CD4-positive, alpha-beta memory T cell (primary cell): ENCODE measurements at regions not wholly inside any gene's neighbourhood (a gene's known extent, or its start where the extent isn't known, plus 50 kb on each side); places are given as distances from the start of the nearest gene placed in this dataset.

ENCODE experiments used
- CTCF ChIA-PET: fragments of 350-600 bp; sonication (Branson Sonifier 250); formaldehyde crosslinking; loops from one replicate; lab custom pipeline; 2021; ENCODE audit warnings: inconsistent platforms; ENCODE audit not compliant: partially characterized antibody; lab: Charles Lee
- POLR2A ChIA-PET: fragments of 350-600 bp; sonication (Branson Sonifier 250); formaldehyde crosslinking; loops from one replicate; lab custom pipeline; 2021; ENCODE audit not compliant: partially characterized antibody; lab: Charles Lee
- DNase-seq, 5 donors: peaks; one replicate each; pipeline versions ENCODE4 v3.0.0 to v3.0.0-alpha.2; 2020 to 2022; ENCODE audit warnings: mixed read lengths in 1 of 5
- H3K27ac ChIP-seq: one replicate; pipeline ENCODE4 v1.7.0; 2013; ENCODE audit warnings: low read depth, low read length
- H3K27me3 ChIP-seq: 2 replicates; pipeline ENCODE4 v1.7.0; 2013; ENCODE audit warnings: mild to moderate bottlenecking, low read length, moderate library complexity; ENCODE audit not compliant: insufficient read depth
- H3K36me3 ChIP-seq: 2 replicates; pipeline ENCODE4 v1.7.0; 2013; ENCODE audit warnings: mild to moderate bottlenecking, low read length, moderate library complexity; ENCODE audit not compliant: insufficient read depth
- H3K4me1 ChIP-seq: 2 replicates; pipeline ENCODE4 v1.7.0; 2013; ENCODE audit warnings: mild to moderate bottlenecking, low read length, moderate library complexity; ENCODE audit not compliant: insufficient read depth
- H3K4me3 ChIP-seq, 2 donors: one replicate each; pipeline ENCODE4 v1.7.0; 2013; ENCODE audit warnings: low read length in 2 of 2, mild to moderate bottlenecking in 1 of 2
- H3K9me3 ChIP-seq, 2 donors: one replicate each; pipeline ENCODE4 v1.7.0; 2013; ENCODE audit warnings: low read length in 2 of 2, control low read depth in 1 of 2; ENCODE audit not compliant: control insufficient read depth in 1 of 2
- H3K27ac Mint-ChIP-seq, 7 donors: one replicate each; pipeline ENCODE4 v1.8.0; 2020 to 2021; ENCODE audit warnings: mixed read lengths in 7 of 7, mild to moderate bottlenecking in 6 of 7, inconsistent platforms in 3 of 7, moderate library complexity in 3 of 7
- H3K27me3 Mint-ChIP-seq, 2 donors: one replicate each; pipeline ENCODE4 v1.8.0; 2020 to 2021; ENCODE audit warnings: mixed read lengths in 2 of 2
- H3K36me3 Mint-ChIP-seq, 2 donors: one replicate each; pipeline ENCODE4 v1.8.0; 2020 to 2021; ENCODE audit warnings: mixed read lengths in 2 of 2, inconsistent platforms in 1 of 2, mild to moderate bottlenecking in 1 of 2
- H3K4me1 Mint-ChIP-seq, 4 donors: one replicate each; pipeline ENCODE4 v1.8.0; 2020 to 2021; ENCODE audit warnings: mixed read lengths in 4 of 4, mild to moderate bottlenecking in 1 of 4
- H3K4me3 Mint-ChIP-seq, 8 donors: one replicate each; pipeline ENCODE4 v1.8.0; 2020 to 2021; ENCODE audit warnings: mixed read lengths in 8 of 8, mild to moderate bottlenecking in 7 of 8, moderate library complexity in 6 of 8, inconsistent platforms in 3 of 8
- H3K9me3 Mint-ChIP-seq, 8 donors: one replicate each; pipeline ENCODE4 v1.8.0; 2020 to 2021; ENCODE audit warnings: mixed read lengths in 8 of 8, mild to moderate bottlenecking in 5 of 8, inconsistent platforms in 3 of 8, moderate library complexity in 1 of 8
- intact Hi-C: fragments of 100-400 bp; cut with micrococcal nuclease; formaldehyde crosslinking; loops from one replicate; pipeline ENCODE4 v1.15.1; 2023

DNA sequence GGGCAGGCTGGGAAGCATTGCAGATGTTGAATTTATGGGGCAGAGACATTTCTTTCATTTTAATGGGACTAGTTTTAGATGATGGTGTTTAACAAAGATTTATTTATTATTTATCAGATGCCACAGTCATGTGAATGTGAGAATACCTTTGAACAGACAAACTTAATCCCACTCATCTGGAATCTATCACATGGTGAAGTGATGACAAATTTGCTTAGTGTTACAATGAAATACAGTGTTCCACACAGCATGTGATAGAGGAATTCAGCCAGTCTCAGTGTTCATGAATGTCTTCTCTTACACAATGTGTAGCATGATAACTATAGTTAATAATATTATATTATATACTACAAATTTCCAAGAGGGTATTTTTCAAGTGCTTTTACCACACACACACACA, 1361.7 kb upstream of the B3GALT2 start:
- H3K27ac ChIP-seq, result no peak overlapping the region
- Mint-ChIP-seq H3K9me3 (peaks cover 0 to 5% (median 2%) of the 10 kb centered on the region in 8 donors), H3K4me3 (no peak overlapping the region), H3K27me3 (peaks cover 0 to under 1% of the 10 kb centered on the region in 2 donors), H3K27ac (no peak overlapping the region), H3K4me1 (no peaks in the 10 kb centered on the region), H3K36me3 (no peaks in the 10 kb centered on the region)
- H3K27me3 ChIP-seq, result no peaks in the 10 kb centered on the region
- DNase-seq, result no peak
- no peaks in the 10 kb centered on the region for H3K4me1 ChIP-seq
- no peak overlapping the region for H3K4me3 ChIP-seq
- H3K36me3 ChIP-seq, result no peaks in the 10 kb centered on the region
- intact Hi-C loops, result no loop called here
- H3K9me3 ChIP-seq, result no peaks in the 10 kb centered on the region
- ChIA-PET CTCF (no interaction called here), POLR2A (no interaction called here)

DNA sequence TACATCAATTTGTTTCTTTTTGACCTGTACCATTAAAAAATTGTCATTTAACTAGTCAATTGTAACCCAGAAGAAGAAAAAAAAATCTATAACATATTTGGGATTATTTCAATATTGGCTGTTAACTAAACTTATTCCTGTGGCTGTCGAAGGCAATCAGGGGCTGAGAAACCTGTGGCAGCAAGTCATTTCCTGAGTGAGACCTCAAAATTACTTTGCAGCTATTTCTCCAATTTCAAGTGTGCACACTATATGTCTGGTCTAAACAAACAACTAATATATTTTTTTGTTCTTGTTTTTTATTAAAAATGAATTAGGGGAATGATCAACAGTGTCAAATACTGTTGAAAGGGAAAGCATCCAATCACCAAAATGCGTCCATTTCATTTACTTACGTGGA, 1357.6 kb upstream of the B3GALT2 start:
- Histone ChIP-seq H3K36me3 (no peaks in the 10 kb centered on the region), H3K4me1 (no peaks in the 10 kb centered on the region), H3K27me3 (no peaks in the 10 kb centered on the region), H3K4me3 (no peak overlapping the region), H3K9me3 (no peaks in the 10 kb centered on the region), H3K27ac (no peak overlapping the region)
- CTCF ChIA-PET, result no interaction called here
- no peaks in the 10 kb centered on the region for H3K4me1 Mint-ChIP-seq
- H3K36me3 Mint-ChIP-seq, result no peaks in the 10 kb centered on the region
- intact Hi-C loops, result no loop called here
- H3K4me3 Mint-ChIP-seq, result no peak overlapping the region
- POLR2A ChIA-PET, result no interaction called here
- H3K27ac Mint-ChIP-seq, result no peak overlapping the region
- no peak for DNase-seq
- H3K27me3 Mint-ChIP-seq, result no peaks in the 10 kb centered on the region
- peaks cover 0 to 10% (median under 1%) of the 10 kb centered on the region in 8 donors for H3K9me3 Mint-ChIP-seq

DNA sequence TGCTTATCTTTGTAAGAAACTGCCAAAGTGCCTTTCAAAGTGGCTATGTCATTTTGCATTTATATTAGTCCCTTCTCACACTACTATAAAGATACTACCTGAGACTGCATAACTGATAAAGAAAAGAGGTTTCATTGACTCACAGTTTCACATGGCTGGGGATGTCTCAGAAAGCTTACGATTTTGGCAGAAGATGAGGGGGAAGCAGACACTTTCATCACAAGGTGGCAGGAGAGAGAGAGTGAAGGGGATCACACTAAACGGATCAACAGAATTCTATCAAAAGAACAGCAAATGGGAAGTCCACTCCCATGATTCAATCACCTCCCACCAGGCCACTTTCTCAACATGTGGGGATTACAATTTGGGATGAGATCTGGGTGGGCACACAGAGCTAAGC, 1352.0 kb upstream of the B3GALT2 start:
- no peaks in the 10 kb centered on the region for H3K27me3 ChIP-seq
- no peak overlapping the region for H3K27ac ChIP-seq
- Mint-ChIP-seq H3K9me3 (peaks cover 0 to 7% (median 0%) of the 10 kb centered on the region in 8 donors), H3K36me3 (no peaks in the 10 kb centered on the region), H3K4me3 (no peak overlapping the region), H3K27ac (no peak overlapping the region), H3K4me1 (no peaks in the 10 kb centered on the region), H3K27me3 (peaks cover 0 to 2% of the 10 kb centered on the region in 2 donors)
- intact Hi-C loops, result no loop called here
- no peaks in the 10 kb centered on the region for H3K9me3 ChIP-seq
- H3K4me1 ChIP-seq, result no peaks in the 10 kb centered on the region
- CTCF ChIA-PET, result no interaction called here
- no peaks in the 10 kb centered on the region for H3K36me3 ChIP-seq
- no peak overlapping the region for H3K4me3 ChIP-seq
- POLR2A ChIA-PET, result no interaction called here
- no peak for DNase-seq

DNA sequence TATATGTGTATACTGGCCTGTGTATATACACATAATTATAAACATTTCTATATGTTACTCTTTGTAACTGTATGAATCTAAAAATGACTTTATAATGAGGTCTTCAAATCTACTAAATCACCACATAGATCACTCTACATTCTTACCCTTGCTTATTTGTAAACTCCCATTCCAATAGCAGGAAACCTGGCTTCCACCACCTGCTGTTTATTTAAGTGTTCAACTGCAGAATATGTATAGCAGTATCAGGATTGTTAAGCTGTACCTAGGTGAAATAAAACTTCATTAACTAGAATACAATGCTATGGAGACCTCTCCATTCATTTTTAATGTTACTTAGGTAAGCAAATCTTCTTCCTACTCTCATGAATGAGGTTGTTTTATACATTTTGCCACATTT, 1351.1 kb upstream of the B3GALT2 start:
- no peak for DNase-seq
- no peaks in the 10 kb centered on the region for H3K36me3 Mint-ChIP-seq
- Histone ChIP-seq H3K36me3 (no peaks in the 10 kb centered on the region), H3K27ac (no peak overlapping the region), H3K27me3 (no peaks in the 10 kb centered on the region), H3K4me3 (no peak overlapping the region), H3K9me3 (no peaks in the 10 kb centered on the region), H3K4me1 (no peaks in the 10 kb centered on the region)
- no peak overlapping the region for H3K27ac Mint-ChIP-seq
- H3K4me1 Mint-ChIP-seq, result no peaks in the 10 kb centered on the region
- no peak overlapping the region for H3K4me3 Mint-ChIP-seq
- POLR2A ChIA-PET, result no interaction called here
- H3K27me3 Mint-ChIP-seq, result peaks cover 0 to 2% of the 10 kb centered on the region in 2 donors
- peaks cover 0 to 7% (median 0%) of the 10 kb centered on the region in 8 donors for H3K9me3 Mint-ChIP-seq
- intact Hi-C loops, result no loop called here
- CTCF ChIA-PET, result no interaction called here

DNA sequence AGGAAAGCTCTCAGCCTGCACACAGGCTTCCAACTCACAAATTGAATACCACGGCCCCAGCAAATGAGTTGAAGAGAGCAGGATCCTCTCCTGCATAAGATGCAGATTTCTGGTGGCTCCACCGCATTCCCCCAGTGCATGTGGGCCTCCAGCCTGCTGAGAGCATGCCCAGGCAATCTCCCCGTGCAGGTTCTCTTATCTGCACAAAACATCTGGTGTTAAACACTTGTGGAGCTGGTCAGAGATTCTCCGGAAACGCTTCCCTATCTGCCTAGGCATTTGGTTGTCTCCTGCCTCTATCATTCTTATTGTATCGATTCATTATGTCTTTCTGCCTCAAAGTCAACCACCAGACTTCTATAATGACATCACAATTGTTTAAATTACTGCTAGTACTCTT, 1349.0 kb upstream of the B3GALT2 start:
- Histone ChIP-seq H3K27ac (no peak overlapping the region), H3K4me3 (no peak overlapping the region), H3K36me3 (no peaks in the 10 kb centered on the region), H3K9me3 (no peaks in the 10 kb centered on the region), H3K4me1 (no peaks in the 10 kb centered on the region), H3K27me3 (no peaks in the 10 kb centered on the region)
- Mint-ChIP-seq H3K27ac (no peak overlapping the region), H3K27me3 (peaks cover 0 to 2% of the 10 kb centered on the region in 2 donors), H3K9me3 (no peaks in the 10 kb centered on the region), H3K4me1 (no peaks in the 10 kb centered on the region), H3K36me3 (no peaks in the 10 kb centered on the region), H3K4me3 (no peak overlapping the region)
- ChIA-PET CTCF (no interaction called here), POLR2A (no interaction called here)
- intact Hi-C loops, result no loop called here
- no peak for DNase-seq

DNA sequence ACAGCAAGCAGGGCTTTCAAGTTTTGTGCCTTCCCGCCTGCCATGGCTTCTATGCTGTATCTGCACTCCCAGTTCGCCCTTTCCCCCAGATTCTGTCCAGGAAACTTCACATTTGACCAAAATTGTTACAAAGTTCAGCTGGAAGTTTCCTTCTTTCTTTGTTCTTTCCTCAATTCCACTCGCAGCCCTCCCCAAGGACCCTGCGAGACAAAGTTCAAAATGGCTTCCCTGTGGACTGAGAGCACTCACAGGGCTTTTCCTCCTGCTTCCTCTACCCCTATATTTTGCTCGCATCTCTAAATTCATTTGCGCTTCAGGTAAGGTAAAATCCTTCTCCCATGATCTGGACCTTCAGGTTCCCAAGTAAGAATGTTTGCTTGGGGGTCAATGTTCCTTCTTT, 1348.4 kb upstream of the B3GALT2 start:
- DNase-seq, result no peak
- Histone ChIP-seq H3K4me1 (no peaks in the 10 kb centered on the region), H3K36me3 (no peaks in the 10 kb centered on the region), H3K27ac (no peak overlapping the region), H3K4me3 (no peak overlapping the region), H3K27me3 (no peaks in the 10 kb centered on the region), H3K9me3 (no peaks in the 10 kb centered on the region)
- Mint-ChIP-seq H3K4me3 (no peak overlapping the region), H3K36me3 (no peaks in the 10 kb centered on the region), H3K4me1 (no peaks in the 10 kb centered on the region), H3K27me3 (peaks cover 0 to 2% of the 10 kb centered on the region in 2 donors), H3K9me3 (no peaks in the 10 kb centered on the region), H3K27ac (no peak overlapping the region)
- intact Hi-C loops, result no loop called here
- ChIA-PET POLR2A (no interaction called here), CTCF (no interaction called here)

DNA sequence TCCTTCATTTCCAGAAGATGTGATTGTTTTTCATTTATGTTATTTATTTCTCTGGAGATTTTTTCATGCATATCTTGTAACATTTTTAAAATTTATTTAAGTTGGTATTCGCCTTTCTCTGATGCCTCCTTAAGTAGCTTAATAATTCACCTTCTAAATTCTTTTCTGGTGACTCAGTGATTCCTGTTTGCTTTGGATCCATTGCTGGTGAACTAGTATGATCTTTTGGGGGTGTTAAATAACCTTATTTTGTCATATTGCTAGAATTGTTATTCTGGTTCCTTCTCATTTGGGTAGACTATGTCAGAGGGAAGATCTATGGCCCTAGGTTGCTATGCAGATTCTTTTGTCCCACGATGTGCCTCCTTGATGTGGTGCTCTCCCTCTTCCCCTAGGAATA, 1347.2 kb upstream of the B3GALT2 start:
- Mint-ChIP-seq H3K27ac (no peak overlapping the region), H3K27me3 (peaks cover 0 to 2% of the 10 kb centered on the region in 2 donors), H3K4me1 (no peaks in the 10 kb centered on the region), H3K36me3 (no peaks in the 10 kb centered on the region), H3K4me3 (no peak overlapping the region), H3K9me3 (no peaks in the 10 kb centered on the region)
- H3K9me3 ChIP-seq, result no peaks in the 10 kb centered on the region
- no peak overlapping the region for H3K4me3 ChIP-seq
- H3K4me1 ChIP-seq, result no peaks in the 10 kb centered on the region
- no peak overlapping the region for H3K27ac ChIP-seq
- DNase-seq, result no peak
- ChIA-PET CTCF (no interaction called here), POLR2A (no interaction called here)
- no peaks in the 10 kb centered on the region for H3K27me3 ChIP-seq
- no peaks in the 10 kb centered on the region for H3K36me3 ChIP-seq
- intact Hi-C loops, result no loop called here

DNA sequence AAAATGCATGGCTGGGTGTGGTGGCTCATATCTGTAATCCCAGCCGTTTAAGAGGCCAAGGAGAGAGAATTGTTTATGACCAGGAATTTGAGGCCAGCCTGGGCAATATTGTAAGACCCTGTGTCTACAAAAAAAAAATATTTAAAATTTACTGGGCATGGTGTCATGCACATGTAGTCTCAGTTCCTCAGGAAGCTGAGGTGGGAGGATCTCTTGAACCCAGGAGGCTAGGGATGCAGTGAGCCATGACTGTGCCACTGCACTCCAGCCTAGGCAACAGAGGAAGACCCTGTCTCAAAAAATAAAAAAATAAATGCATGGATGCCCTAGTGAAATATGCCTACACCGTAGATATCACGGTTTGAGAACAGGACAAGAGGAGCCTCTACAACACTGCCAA, 1331.2 kb upstream of the B3GALT2 start:
- CTCF ChIA-PET, result no interaction called here
- no peak overlapping the region for H3K4me3 Mint-ChIP-seq
- no peak overlapping the region for H3K4me3 ChIP-seq
- intact Hi-C loops, result no loop called here
- H3K27me3 ChIP-seq, result no peaks in the 10 kb centered on the region
- H3K36me3 Mint-ChIP-seq, result no peaks in the 10 kb centered on the region
- H3K4me1 Mint-ChIP-seq, result peaks cover 0 to 8% (median 2%) of the 10 kb centered on the region in 4 donors
- H3K4me1 ChIP-seq, result no peaks in the 10 kb centered on the region
- H3K9me3 ChIP-seq, result no peaks in the 10 kb centered on the region
- POLR2A ChIA-PET, result no interaction called here
- no peaks in the 10 kb centered on the region for H3K36me3 ChIP-seq
- H3K9me3 Mint-ChIP-seq, result no peaks in the 10 kb centered on the region
- no peak for DNase-seq
- no peak overlapping the region for H3K27ac ChIP-seq
- no peak overlapping the region for H3K27ac Mint-ChIP-seq
- H3K27me3 Mint-ChIP-seq, result no peaks in the 10 kb centered on the region
